GM12864 (cell line): ENCODE measurements at regions not wholly inside any gene's neighbourhood (a gene's known extent, or its start where the extent isn't known, plus 50 kb on each side); places are given as distances from the start of the nearest gene placed in this dataset.

ENCODE experiments used
- DNase-seq: peaks from one replicate; pipeline ENCODE4 v3.0.0-alpha.2; 2011; ENCODE audit warnings: low read depth
- H3K4me3 ChIP-seq: 2 replicates; pipeline ENCODE4 v1.5.1; 2011; ENCODE audit warnings: mild to moderate bottlenecking, low read depth, low read length, control low read depth
- TF ChIP-seq, protein P1 (sequence below): IDR thresholded peaks from 2 replicates; pipeline ENCODE4 v1.5.1; 2011; ENCODE audit warnings: low read depth, mild to moderate bottlenecking, moderate library complexity, low read length, control low read depth, inconsistent platforms; ENCODE audit errors: missing control alignments

DNA sequence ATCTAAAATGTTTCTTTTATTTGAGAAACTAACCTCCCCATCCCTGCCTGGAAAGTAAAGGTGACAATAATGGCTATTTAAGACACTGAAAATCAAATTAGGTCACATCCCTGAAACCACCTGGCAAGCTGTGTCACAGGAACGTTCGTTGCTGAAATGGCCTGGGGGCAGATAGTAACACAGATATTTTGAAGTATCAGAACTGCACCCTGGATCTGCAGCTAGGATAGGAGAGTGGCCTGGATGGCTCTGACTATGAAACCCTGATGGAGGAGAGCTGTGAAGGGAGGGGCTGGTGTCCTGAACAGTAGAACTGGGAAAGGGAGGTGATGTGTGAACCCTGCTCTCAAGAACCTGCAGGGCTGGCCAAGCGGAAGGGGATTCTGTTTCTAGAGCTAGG is 648.3 kb upstream of the CFAP20DC start:
- no peak for DNase-seq
- TF ChIP-seq, protein P1, sequence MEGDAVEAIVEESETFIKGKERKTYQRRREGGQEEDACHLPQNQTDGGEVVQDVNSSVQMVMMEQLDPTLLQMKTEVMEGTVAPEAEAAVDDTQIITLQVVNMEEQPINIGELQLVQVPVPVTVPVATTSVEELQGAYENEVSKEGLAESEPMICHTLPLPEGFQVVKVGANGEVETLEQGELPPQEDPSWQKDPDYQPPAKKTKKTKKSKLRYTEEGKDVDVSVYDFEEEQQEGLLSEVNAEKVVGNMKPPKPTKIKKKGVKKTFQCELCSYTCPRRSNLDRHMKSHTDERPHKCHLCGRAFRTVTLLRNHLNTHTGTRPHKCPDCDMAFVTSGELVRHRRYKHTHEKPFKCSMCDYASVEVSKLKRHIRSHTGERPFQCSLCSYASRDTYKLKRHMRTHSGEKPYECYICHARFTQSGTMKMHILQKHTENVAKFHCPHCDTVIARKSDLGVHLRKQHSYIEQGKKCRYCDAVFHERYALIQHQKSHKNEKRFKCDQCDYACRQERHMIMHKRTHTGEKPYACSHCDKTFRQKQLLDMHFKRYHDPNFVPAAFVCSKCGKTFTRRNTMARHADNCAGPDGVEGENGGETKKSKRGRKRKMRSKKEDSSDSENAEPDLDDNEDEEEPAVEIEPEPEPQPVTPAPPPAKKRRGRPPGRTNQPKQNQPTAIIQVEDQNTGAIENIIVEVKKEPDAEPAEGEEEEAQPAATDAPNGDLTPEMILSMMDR, result no peak

GRCh38 chr3:59696783-59697182 is 647.0 kb upstream of the CFAP20DC start:
- H3K4me3 ChIP-seq, result no peak overlapping the region
- DNase-seq, result no peak
- TF ChIP-seq, protein P1, result no peak

More for the DNA sequence above, 648.3 kb upstream of the CFAP20DC start:
- no peak overlapping the region for H3K4me3 ChIP-seq

DNA sequence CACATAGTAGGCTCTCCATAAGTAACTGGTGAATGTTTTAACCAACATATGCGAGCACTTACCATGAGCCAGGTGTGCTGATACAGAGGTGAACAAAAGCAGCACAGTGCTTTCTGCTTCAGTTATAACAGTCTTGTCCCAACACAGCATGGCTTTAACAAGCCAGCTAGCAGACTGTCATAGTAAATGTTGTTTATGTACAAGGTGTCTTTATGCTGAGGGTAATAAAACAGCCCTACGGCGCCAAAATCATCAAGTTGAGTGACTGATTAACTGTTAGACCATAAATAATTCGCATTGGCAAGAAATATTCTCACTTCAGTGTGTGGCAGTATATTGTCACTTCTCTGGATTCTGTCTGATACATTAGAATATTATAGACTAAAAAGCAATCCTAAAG is 646.0 kb upstream of the CFAP20DC start:
- TF ChIP-seq, protein P1, result no peak
- no peak for DNase-seq

DNA sequence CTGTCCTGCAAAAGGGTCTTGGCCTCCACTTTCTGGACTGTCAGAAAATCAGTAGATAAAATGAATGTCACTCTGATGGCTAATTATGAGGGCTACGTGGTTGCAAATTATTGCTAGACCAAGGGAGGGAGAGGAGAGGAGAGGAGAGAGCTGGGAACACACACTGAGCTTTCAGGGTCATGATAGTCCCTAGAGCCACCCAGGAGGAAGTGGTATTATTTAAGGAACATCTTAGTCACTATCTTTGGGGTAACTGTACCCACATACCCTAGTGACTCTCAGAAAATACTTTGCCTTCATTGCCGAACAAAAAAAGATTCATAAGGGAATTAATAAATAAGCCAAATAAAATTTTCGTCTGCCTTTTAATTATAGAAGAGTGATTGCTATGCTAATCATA is 642.3 kb upstream of the CFAP20DC start:
- TF ChIP-seq, protein P1, result no peak
- no peak overlapping the region for H3K4me3 ChIP-seq
- no peak for DNase-seq

More for the DNA sequence above, 646.0 kb upstream of the CFAP20DC start:
- H3K4me3 ChIP-seq, result no peak overlapping the region

- DNase-seq, result no peak
- TF ChIP-seq, protein P1, result no peak
These were observed 641.1 kb upstream of the CFAP20DC start for GRCh38 chr3:59690886-59691285.

GRCh38 chr3:59688636-59689035 is 638.8 kb upstream of the CFAP20DC start:
- TF ChIP-seq, protein P1, result no peak
- DNase-seq, result no peak
- H3K4me3 ChIP-seq, result no peak overlapping the region

More at GRCh38 chr3:59690886-59691285, 641.1 kb upstream of the CFAP20DC start:
- no peak overlapping the region for H3K4me3 ChIP-seq

GRCh38 chr3:59685432-59685831 is 635.6 kb upstream of the CFAP20DC start:
- TF ChIP-seq, protein P1, result no peak
- DNase-seq, result no peak
- no peak overlapping the region for H3K4me3 ChIP-seq
